WERI-Rb-1 (cell line): ENCODE measurements at regions not wholly inside any gene's neighbourhood (a gene's known extent, or its start where the extent isn't known, plus 50 kb on each side); places are given as distances from the start of the nearest gene placed in this dataset.
"Not testable (repeated sequence)": the region's sequence is repeated elsewhere in the genome, so short reads cannot be mapped to it uniquely, and the experiment has no call there.

Experiments used
- DNase-seq: peaks from one replicate; pipeline ENCODE4 v3.0.0-alpha.2; 2020
- H3K27ac ChIP-seq: fragments of 250-450 bp; sonication (Bioruptor Pico); 2 replicates; pipeline ENCODE4 v1.5.1; 2020; ENCODE audit warnings: mild to moderate bottlenecking, moderate library complexity
- H3K27me3 ChIP-seq: fragments of 250-450 bp; sonication (Bioruptor Pico); 2 replicates; pipeline ENCODE4 v1.5.1; 2021; ENCODE audit warnings: mild to moderate bottlenecking, low read depth, moderate library complexity; ENCODE audit not compliant: insufficient read depth, severe bottlenecking
- H3K36me3 ChIP-seq: fragments of 250-450 bp; sonication (Bioruptor Pico); 2 replicates; pipeline ENCODE4 v1.5.1; 2020; ENCODE audit warnings: mild to moderate bottlenecking, moderate library complexity
- H3K4me3 ChIP-seq: 2 replicates; pipeline ENCODE4 v1.5.1; 2011; ENCODE audit warnings: low read depth, mild to moderate bottlenecking, control low read depth, low read length
- H3K9me3 ChIP-seq: fragments of 250-450 bp; sonication (Bioruptor Pico); 2 replicates; pipeline ENCODE4 v1.5.1; 2021; ENCODE audit warnings: mild to moderate bottlenecking, moderate library complexity; ENCODE audit not compliant: severe bottlenecking
- TF ChIP-seq, protein P1 (sequence below): IDR thresholded peaks from 2 replicates; pipeline ENCODE4 v1.5.1; 2011; ENCODE audit warnings: low read depth, mild to moderate bottlenecking, control low read depth, inconsistent platforms, low read length

- not testable (repeated sequence) for H3K4me3 ChIP-seq, H3K36me3 ChIP-seq, H3K9me3 ChIP-seq, DNase-seq, H3K27ac ChIP-seq, H3K27me3 ChIP-seq
These were observed 182.5 kb upstream of the FAM20C start for GRCh38 chr7:9919-10318.

DNA sequence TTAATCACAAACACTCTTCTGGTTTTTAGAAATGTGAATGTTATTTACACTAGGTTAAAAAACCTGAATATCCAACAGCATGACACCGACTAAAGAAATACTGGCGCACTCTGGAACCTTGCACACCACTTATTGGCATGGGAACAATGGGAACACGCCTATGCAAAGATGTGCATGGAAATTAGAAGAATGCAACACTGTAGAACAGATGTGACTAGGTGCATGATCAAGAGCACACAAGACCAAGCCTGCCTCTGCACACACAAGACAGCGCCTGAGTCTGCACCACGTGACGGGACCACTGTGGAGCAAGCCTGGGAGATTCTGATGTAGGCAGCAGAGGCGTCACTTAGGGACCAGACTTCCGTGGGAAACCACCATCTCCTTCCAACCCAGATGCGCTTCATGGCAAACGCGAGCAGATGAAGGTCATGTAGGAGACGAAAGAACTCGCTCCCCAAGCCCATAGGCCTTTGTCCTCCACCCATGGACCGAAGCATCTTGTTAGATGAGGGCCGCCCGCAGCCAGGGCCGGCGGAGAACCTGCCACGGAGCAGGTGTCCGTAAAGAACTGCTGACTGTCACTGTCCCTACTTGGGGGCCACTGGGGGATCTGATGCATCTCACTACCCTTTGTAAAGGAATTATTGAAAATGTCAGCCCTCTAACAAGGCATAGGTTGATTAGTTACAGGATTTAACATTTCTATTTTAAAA, 159.6 kb upstream of the FAM20C start:
- H3K27me3 ChIP-seq = not testable (repeated sequence)

GRCh38 chr7:35121-35541, 157.2 kb upstream of the FAM20C start:
- H3K4me3 ChIP-seq, H3K36me3 ChIP-seq, H3K27me3 ChIP-seq, H3K9me3 ChIP-seq, H3K27ac ChIP-seq, DNase-seq: not testable (repeated sequence)

More for the DNA sequence above, 159.6 kb upstream of the FAM20C start:
- H3K9me3 ChIP-seq, H3K36me3 ChIP-seq, H3K27ac ChIP-seq, H3K4me3 ChIP-seq, DNase-seq: not testable (repeated sequence)

DNA sequence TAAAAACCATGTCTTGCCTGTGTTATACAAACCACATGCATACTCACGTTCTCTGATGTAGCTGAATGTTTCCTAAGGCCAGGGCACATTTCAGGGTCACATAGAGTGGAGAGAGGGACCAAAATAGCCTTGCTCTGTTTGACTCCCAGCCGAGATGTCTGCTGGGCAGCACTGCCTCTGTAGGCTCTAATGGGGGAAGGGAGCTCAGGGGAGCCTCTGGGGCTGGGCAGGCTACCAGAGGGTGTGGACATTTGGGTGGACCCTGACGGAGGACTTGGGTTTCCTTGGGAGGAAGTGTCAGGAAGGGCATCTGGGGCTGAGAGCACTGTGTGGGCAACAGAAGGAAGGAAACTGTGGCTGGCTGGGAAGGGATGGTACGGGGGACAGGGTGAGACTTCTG, 155.8 kb upstream of the FAM20C start:
- H3K27me3 ChIP-seq, DNase-seq, H3K36me3 ChIP-seq: not testable (repeated sequence)

GRCh38 chr7:37656-38055, 154.7 kb upstream of the FAM20C start:
- H3K9me3 ChIP-seq, DNase-seq, H3K4me3 ChIP-seq, H3K27me3 ChIP-seq, H3K27ac ChIP-seq, H3K36me3 ChIP-seq: not testable (repeated sequence)

More for the DNA sequence above, 155.8 kb upstream of the FAM20C start:
- H3K9me3 ChIP-seq, H3K27ac ChIP-seq, H3K4me3 ChIP-seq: not testable (repeated sequence)

DNA sequence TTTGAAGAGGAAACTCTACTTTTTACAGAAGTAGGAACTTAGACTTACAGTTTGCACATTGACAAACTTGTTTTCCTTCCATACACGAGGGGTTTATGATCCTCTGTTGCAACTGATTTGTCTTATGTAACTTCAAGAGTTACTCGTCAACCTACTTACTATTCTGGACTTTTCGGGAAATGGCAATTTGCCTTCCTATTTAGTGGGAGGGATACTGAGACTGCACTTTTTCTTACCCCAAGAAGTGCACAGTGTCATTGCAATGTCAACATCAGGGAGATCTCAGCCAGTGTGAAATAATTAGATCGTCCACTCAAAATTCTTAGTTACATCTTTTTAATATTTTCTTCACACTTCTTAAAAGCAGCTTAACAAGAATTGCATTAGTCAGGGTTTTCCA, 153.9 kb upstream of the FAM20C start:
- not testable (repeated sequence) for H3K4me3 ChIP-seq, DNase-seq, H3K27ac ChIP-seq, H3K36me3 ChIP-seq, H3K9me3 ChIP-seq, H3K27me3 ChIP-seq

DNA sequence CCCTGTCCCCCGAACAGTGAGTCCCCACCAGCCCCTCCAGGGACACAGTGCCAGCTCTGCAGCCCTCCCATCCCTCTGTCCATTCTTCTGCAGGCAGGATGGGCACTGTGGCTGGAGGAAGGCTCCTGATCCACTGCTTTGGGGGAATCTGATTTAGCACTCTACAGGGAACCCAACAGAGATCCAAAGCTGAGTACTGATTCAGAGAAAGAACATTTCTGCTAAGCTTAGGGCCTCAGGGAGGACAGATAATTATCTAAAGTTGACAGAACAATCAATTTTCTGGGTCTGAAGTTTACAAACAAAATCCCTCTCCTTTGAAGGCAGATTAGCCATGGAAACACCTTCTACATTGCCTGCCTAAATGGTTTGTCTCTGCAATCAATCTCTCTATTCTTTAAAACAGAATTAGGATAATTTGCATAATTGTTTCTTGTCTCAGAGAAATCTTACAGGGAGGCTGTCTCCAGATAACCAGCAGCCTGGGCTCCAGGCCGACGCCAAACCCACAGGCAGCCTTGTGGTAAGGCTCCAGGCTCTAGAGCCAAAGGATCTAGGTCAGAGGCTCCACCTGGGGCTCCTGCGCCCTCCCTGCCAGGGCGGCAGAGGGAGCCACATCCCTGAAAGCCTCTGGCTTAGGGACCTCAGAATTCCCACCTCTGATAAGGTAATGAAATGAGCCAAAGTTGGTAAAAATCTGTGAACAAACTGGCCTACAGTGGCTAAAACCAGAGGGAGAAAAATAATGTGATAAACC, 152.2 kb upstream of the FAM20C start:
- DNase-seq = peak; percentile 35
- H3K9me3 ChIP-seq = not testable (repeated sequence)

GRCh38 chr7:40799-41750, 151.3 kb upstream of the FAM20C start:
- TF ChIP-seq, protein P1, sequence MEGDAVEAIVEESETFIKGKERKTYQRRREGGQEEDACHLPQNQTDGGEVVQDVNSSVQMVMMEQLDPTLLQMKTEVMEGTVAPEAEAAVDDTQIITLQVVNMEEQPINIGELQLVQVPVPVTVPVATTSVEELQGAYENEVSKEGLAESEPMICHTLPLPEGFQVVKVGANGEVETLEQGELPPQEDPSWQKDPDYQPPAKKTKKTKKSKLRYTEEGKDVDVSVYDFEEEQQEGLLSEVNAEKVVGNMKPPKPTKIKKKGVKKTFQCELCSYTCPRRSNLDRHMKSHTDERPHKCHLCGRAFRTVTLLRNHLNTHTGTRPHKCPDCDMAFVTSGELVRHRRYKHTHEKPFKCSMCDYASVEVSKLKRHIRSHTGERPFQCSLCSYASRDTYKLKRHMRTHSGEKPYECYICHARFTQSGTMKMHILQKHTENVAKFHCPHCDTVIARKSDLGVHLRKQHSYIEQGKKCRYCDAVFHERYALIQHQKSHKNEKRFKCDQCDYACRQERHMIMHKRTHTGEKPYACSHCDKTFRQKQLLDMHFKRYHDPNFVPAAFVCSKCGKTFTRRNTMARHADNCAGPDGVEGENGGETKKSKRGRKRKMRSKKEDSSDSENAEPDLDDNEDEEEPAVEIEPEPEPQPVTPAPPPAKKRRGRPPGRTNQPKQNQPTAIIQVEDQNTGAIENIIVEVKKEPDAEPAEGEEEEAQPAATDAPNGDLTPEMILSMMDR = no peak

More for the DNA sequence above, 152.2 kb upstream of the FAM20C start:
- not testable (repeated sequence) for H3K4me3 ChIP-seq, H3K36me3 ChIP-seq, H3K27me3 ChIP-seq, H3K27ac ChIP-seq
- TF ChIP-seq, protein P1 = peak; percentile 22; the same call in 1 of the 2 replicates

More at GRCh38 chr7:40799-41750, 151.3 kb upstream of the FAM20C start:
- Histone ChIP-seq H3K9me3 (no peaks in the 10 kb centered on the region), H3K27me3 (no peaks in the 10 kb centered on the region), H3K27ac (no peak overlapping the region; the same call in none of the 2 replicates), H3K36me3 (no peaks in the 10 kb centered on the region), H3K4me3 (no peak overlapping the region)
- peak; percentile 69 for DNase-seq
